ENCODE measurements at regions not wholly inside any gene's neighbourhood (a gene's known extent, or its start where the extent isn't known, plus 50 kb on each side); places are given as distances from the start of the nearest gene placed in this dataset.

- no peaks in the 10 kb centered on the region for H3K27me3 ChIP-seq
- H3K4me3 ChIP-seq: peak overlapping the region; percentile 31 to 64 (median 52)
- peak overlapping the region in 3 of 4 donors; percentile 18 to 67 (median 62) for H3K27ac ChIP-seq
- intact Hi-C loops (cut with DNase I): loop anchor here (5.0 kb wide), 1 partner anchor 240 kb away; no protein-coding TSS in a partner anchor
- no peaks in the 10 kb centered on the region for H3K9me3 ChIP-seq
- no peak for DNase-seq
- WGBS, 2 donors: 2% methylated on average over 20 to 22 of the region's 22 CpGs
- H3K4me1 ChIP-seq: peaks cover 0 to 21% (median 5%) of the 10 kb centered on the region in 3 donors
- H3K36me3 ChIP-seq: no peaks in the 10 kb centered on the region
- TF ChIP-seq CTCF (IDR thresholded peaks at IDR 0.05) (peak; percentile 68 to 86 (median 80)), POLR2A (IDR thresholded peaks at IDR 0.05) (no peak)
Measured at GRCh38 chr6:108782179-108783041, 65.8 kb upstream of the ARMC2 start.

- intact Hi-C loops (cut with DNase I): no loop called here
- Histone ChIP-seq H3K27me3 (no peaks in the 10 kb centered on the region), H3K36me3 (no peaks in the 10 kb centered on the region), H3K27ac (no peak overlapping the region), H3K4me3 (no peak overlapping the region), H3K9me3 (no peaks in the 10 kb centered on the region), H3K4me1 (peaks cover 0 to 21% (median 5%) of the 10 kb centered on the region in 3 donors)
- TF ChIP-seq POLR2A (IDR thresholded peaks at IDR 0.05) (no peak), CTCF (IDR thresholded peaks at IDR 0.05) (no peak)
- no peak for DNase-seq
- WGBS, 2 donors: 88 to 91% methylated on average over 7 of the region's 7 CpGs
Measured at GRCh38 chr6:108785653-108786052, 62.6 kb upstream of the ARMC2 start.

GRCh38 chr6:108788416-108788815 lies 59.8 kb upstream of the ARMC2 start:
- Histone ChIP-seq H3K9me3 (no peaks in the 10 kb centered on the region), H3K4me3 (no peak overlapping the region), H3K27ac (no peak overlapping the region), H3K4me1 (no peaks in the 10 kb centered on the region), H3K36me3 (no peaks in the 10 kb centered on the region), H3K27me3 (no peaks in the 10 kb centered on the region)
- TF ChIP-seq CTCF (IDR thresholded peaks at IDR 0.05): no peak
- TF ChIP-seq POLR2A (IDR thresholded peaks at IDR 0.05): no peak
- intact Hi-C loops (cut with DNase I): no loop called here
- DNase-seq: no peak
- 83 to 97% methylated on average over 1 of the region's 1 CpG for WGBS, 2 donors

- Histone ChIP-seq H3K9me3 (no peaks in the 10 kb centered on the region), H3K4me1 (no peaks in the 10 kb centered on the region), H3K4me3 (no peak overlapping the region), H3K36me3 (no peaks in the 10 kb centered on the region), H3K27ac (no peak overlapping the region), H3K27me3 (no peaks in the 10 kb centered on the region)
- 83 to 92% methylated on average over 1 of the region's 1 CpG for WGBS, 2 donors
- DNase-seq: no peak
- TF ChIP-seq POLR2A (IDR thresholded peaks at IDR 0.05) (no peak), CTCF (IDR thresholded peaks at IDR 0.05) (no peak)
- intact Hi-C loops (cut with DNase I): no loop called here
Measured at GRCh38 chr6:108789475-108789874, 58.7 kb upstream of the ARMC2 start.

GRCh38 chr6:108791700-108792099 lies 56.5 kb upstream of the ARMC2 start:
- Histone ChIP-seq H3K27me3 (no peaks in the 10 kb centered on the region), H3K27ac (no peak overlapping the region), H3K9me3 (no peaks in the 10 kb centered on the region), H3K36me3 (no peaks in the 10 kb centered on the region), H3K4me1 (no peaks in the 10 kb centered on the region), H3K4me3 (no peak overlapping the region)
- TF ChIP-seq POLR2A (IDR thresholded peaks at IDR 0.05) (no peak), CTCF (IDR thresholded peaks at IDR 0.05) (no peak)
- intact Hi-C loops (cut with DNase I): no loop called here
- DNase-seq: no peak

Measured in esophagus squamous epithelium (tissue), 5 donors.